ENCODE measurements at regions not wholly inside any gene's neighbourhood (a gene's known extent, or its start where the extent isn't known, plus 50 kb on each side); places are given as distances from the start of the nearest gene placed in this dataset.

GRCh38 chr2:155733091-155733853 lies 599.2 kb downstream of the NR4A2 start:
- Histone ChIP-seq H3K36me3 (no peaks in the 10 kb centered on the region), H3K4me1 (no peaks in the 10 kb centered on the region), H3K4me3 (no peak overlapping the region), H3K27ac (no peak overlapping the region), H3K9me3 (no peaks in the 10 kb centered on the region), H3K27me3 (no peaks in the 10 kb centered on the region)
- DNase-seq, result no peak
- intact Hi-C loops (cut with DNase I; ENCODE audit: low total_unique reads), result no loop called here
- no peak for TF ChIP-seq POLR2A (IDR thresholded peaks at IDR 0.05)
- TF ChIP-seq CTCF (IDR thresholded peaks at IDR 0.05), result no peak

GRCh38 chr2:155730804-155731203 lies 601.7 kb downstream of the NR4A2 start:
- Histone ChIP-seq H3K27ac (no peak overlapping the region), H3K27me3 (peaks cover 0 to 8% of the 10 kb centered on the region in 2 donors), H3K9me3 (no peaks in the 10 kb centered on the region), H3K36me3 (no peaks in the 10 kb centered on the region), H3K4me3 (no peak overlapping the region), H3K4me1 (no peaks in the 10 kb centered on the region)
- intact Hi-C loops (cut with DNase I; ENCODE audit: low total_unique reads), result no loop called here
- no peak for TF ChIP-seq CTCF (IDR thresholded peaks at IDR 0.05)
- no peak for TF ChIP-seq POLR2A (IDR thresholded peaks at IDR 0.05)
- no peak for DNase-seq

- intact Hi-C loops (cut with DNase I; ENCODE audit: low total_unique reads), result no loop called here
- DNase-seq, result no peak
- no peaks in the 10 kb centered on the region for H3K9me3 ChIP-seq
- H3K27me3 ChIP-seq, result peaks cover 0 to 20% of the 10 kb centered on the region in 2 donors
- no peaks in the 10 kb centered on the region for H3K36me3 ChIP-seq
- H3K27ac ChIP-seq, result no peak overlapping the region
- no peaks in the 10 kb centered on the region for H3K4me1 ChIP-seq
- TF ChIP-seq CTCF (IDR thresholded peaks at IDR 0.05) (no peak), POLR2A (IDR thresholded peaks at IDR 0.05) (no peak)
- no peak overlapping the region for H3K4me3 ChIP-seq
Observed at GRCh38 chr2:155727187-155727895, 605.2 kb downstream of the NR4A2 start.

- H3K9me3 ChIP-seq, result no peaks in the 10 kb centered on the region
- intact Hi-C loops (cut with DNase I; ENCODE audit: low total_unique reads), result no loop called here
- H3K27ac ChIP-seq, result no peak overlapping the region
- no peak for TF ChIP-seq CTCF (IDR thresholded peaks at IDR 0.05)
- DNase-seq, result no peak
- H3K36me3 ChIP-seq, result no peaks in the 10 kb centered on the region
- H3K27me3 ChIP-seq, result peaks cover 0 to 20% of the 10 kb centered on the region in 2 donors
- no peaks in the 10 kb centered on the region for H3K4me1 ChIP-seq
- no peak overlapping the region for H3K4me3 ChIP-seq
Observed at GRCh38 chr2:155722290-155722689, 610.2 kb downstream of the NR4A2 start.

GRCh38 chr2:155715705-155716104 lies 616.8 kb downstream of the NR4A2 start:
- Histone ChIP-seq H3K27ac (no peak overlapping the region), H3K9me3 (no peaks in the 10 kb centered on the region), H3K4me3 (no peak overlapping the region), H3K36me3 (no peaks in the 10 kb centered on the region), H3K4me1 (no peaks in the 10 kb centered on the region), H3K27me3 (no peaks in the 10 kb centered on the region)
- TF ChIP-seq POLR2A (IDR thresholded peaks at IDR 0.05) (no peak), CTCF (IDR thresholded peaks at IDR 0.05) (no peak)
- intact Hi-C loops (cut with DNase I; ENCODE audit: low total_unique reads), result no loop called here
- no peak for DNase-seq
